ENCODE measurements at regions not wholly inside any gene's neighbourhood (a gene's known extent, or its start where the extent isn't known, plus 50 kb on each side); places are given as distances from the start of the nearest gene placed in this dataset.

DNA sequence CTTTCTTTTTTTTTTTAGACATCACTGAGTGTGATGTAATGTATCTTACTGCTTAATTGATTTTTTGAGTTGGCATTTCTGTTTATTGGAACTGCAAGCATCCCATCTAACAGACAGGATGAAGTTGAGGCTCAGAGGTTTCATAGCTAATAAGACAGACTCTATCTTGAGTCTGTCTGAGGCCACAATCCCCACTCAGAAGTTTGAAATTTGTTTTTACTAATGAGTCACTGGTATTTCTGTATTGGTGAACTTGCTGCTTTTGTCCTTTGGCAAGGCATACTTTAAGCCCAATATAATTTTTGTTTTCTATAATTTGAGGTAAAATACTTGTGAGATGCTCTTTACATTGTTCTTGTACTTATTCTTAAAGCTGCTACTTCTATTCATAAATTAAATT, 491.2 kb downstream of the PSAT1 start:
- no peak for DNase-seq

DNA sequence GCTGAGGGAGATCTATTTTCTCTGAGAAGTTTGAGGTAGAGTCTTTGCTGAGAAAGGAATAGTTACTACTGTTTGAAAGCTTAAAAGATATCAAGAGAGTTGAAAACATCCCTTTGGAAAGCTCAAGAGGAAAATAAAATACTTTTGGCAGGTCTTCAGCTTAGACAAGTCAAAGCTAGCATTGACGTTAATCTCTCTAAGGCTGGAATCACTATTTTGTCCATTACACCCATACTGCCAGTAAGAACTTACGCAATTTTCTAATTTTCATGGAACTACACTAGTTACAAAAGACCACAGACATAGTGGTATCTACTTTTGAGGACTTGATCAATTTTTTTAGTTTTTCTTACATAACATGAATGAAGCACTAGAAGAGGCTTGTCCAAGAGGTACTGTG, 494.9 kb downstream of the PSAT1 start:
- no peak for DNase-seq

DNA sequence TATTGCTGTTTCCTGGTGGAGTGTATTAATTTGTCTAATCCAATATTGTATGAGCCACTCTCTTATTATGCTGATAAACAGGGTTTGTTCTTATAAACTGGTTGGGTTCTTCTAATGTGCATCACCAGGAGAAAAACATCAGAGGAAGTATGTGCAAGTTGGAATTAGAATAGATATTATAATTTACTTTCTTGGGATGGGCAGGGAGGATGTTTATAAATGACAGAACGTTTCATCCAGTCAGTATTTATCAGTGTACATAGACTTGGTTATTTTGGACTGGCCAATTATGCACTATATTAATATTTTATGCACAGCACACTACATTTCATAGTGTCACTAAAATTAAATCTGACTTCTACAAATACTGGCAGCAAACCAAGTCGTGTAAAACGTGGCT, 495.8 kb downstream of the PSAT1 start:
- no peak for DNase-seq

DNA sequence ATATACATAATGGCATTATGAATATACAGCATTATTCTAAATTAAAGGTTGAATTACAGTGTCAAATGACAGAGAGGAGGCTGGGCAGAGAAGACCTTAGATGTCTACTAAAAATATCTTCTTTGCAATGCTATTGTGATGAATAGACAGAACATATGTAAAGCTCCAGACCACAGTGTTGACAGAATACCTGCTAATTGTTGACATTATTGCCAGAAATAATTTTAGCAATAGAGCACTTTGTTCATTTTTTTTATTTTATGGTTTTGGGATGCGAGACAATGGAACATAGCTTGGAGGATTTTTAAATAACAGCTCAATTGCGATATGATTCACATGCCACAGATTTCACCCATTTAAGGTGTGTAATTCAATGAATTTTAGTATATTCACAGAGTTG, 508.8 kb downstream of the PSAT1 start:
- no peak for DNase-seq

DNA sequence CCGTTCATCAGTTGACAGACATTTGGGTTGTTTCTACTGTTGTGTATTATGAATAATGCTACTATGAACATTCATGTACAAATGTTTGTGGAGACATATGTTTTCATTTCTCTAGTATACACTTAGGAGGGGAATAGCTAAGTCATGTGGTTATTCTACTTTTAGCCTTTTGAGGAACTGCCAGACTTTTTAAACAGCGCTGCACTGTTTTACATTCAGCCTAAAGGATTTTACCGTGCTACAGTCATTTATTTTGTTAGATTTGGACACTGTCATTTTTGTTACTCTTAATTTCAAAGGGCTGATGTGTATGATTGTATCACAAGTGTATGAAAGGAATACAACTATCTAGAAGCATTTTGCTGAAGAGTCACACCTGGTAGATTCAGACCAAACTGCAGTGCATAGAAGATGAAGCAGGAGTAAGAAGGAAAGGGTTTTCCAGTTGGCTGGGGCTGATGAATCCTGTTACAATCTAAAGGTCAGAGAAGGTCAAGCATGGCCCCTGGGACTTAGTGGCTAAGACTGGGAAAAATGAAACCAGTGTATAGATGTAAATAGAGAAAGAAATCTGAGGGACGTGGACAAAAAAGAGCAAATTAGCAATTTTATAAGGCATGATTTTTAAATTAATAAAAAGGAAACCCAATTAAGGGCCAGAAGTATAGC, 509.7 kb downstream of the PSAT1 start:
- DNase-seq: no peak

DNA sequence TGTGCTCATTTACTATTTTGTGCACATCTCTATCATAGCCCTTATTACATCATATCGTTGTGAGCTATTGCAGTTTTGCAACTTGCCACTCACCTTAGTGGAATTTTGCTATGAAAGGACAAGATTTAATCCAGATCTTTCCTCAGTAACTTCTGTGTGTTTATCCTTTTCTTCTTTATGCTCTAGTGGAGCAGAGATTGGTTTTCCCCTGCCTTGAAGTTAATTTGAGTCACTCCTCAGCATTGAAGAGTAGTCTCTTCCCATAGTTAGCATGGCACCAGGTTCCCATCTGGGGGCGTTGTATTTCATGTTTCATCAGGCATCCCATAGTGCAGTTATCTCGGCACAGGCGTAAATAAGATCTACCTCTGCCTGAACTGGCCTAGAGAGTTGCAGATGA, 510.4 kb downstream of the PSAT1 start:
- no peak for DNase-seq

DNA sequence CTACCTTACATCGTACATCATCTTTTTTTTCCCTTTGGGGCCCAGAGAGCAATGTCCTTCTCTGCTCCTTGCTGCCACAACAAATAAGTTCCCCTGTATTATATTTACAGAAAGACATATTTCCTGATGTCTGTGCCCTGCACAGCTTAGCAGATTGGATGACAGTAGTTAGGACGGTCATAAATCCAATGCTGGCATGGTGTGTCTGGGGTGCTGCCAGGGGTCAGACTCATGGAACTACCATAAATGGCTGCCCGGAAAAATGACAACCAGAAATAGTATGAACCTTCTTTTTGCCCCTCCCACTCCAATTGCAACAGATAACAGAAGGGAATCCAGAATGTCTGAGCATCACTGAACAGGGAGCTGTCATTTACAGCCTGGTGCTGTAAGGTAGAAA, 511.1 kb downstream of the PSAT1 start:
- no peak for DNase-seq

DNA sequence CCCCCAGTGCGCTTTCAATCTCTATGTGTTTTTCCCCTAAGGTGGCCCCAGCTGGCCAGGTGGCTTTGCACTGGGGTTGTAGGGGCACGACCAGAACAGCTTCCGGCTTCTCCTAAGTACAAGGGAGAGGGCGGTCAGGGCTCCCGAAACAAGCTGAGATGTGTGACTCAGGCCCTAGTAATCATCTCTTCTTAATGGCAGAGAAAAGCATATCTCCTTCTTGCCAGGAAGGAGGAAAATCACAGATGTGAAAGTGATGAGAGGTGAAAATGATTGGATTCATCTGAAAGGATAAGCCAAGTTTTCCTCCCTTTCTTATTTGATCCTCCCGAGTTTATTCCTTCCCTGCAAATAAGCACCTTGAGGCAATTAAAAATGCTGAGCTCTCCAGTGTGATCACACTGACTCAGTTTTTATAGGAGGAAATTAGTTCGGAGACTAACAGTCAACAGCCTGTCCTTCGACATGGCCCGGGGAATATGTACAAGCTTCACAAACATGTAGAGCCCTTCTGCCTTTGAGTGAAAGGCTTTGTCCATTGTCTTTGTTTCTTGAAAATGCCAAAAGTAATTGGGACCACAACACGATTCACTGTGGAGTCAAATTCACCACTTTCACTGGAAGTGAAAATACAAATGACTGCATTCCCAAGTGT, 514.8 kb downstream of the PSAT1 start:
- no peak for DNase-seq

DNA sequence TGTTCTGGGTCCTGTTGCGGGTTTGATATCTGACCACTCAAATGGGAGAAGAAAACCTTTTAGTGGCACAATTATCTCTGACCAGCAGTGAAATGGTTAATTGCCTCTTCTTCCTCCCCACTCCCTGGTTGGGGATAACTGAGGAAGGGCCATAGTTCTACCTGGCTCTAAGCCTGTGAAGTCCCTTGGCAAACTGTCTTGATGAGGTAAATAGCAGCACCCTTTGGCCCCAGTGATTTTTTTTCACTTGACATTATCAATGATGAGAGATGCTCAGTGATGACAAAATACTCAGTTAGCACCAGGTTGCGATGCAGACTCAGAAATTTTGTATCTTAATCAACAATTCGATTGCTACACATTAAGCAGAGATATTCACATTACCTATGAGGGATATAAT, 515.7 kb downstream of the PSAT1 start:
- DNase-seq: no peak

DNA sequence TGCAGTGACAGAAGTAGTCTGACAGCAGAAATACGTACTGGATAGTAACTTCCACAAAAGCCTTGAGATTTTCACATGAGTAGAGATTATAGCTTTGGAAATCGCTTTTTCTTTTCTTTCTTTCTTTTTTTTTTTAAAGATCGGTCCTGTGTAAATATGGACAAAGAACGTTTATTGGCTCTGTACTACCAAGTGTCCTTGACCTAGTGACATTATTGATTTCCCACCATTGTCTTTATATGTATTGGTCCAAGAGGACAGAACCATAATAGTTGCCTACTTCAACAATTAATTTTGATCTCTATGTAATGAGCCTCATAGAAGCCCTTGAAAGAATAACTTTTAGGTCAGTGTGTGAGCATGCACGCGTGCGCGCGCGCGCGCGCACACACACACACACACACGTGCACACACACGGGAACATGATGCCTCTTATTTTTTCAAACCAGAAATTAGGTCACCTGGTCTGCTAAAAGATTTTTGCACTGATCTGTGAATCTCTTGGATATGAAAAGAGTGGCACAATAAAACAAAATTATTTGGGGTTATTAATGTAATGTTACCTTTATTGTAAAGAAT, 516.8 kb downstream of the PSAT1 start:
- no peak for DNase-seq

DNA sequence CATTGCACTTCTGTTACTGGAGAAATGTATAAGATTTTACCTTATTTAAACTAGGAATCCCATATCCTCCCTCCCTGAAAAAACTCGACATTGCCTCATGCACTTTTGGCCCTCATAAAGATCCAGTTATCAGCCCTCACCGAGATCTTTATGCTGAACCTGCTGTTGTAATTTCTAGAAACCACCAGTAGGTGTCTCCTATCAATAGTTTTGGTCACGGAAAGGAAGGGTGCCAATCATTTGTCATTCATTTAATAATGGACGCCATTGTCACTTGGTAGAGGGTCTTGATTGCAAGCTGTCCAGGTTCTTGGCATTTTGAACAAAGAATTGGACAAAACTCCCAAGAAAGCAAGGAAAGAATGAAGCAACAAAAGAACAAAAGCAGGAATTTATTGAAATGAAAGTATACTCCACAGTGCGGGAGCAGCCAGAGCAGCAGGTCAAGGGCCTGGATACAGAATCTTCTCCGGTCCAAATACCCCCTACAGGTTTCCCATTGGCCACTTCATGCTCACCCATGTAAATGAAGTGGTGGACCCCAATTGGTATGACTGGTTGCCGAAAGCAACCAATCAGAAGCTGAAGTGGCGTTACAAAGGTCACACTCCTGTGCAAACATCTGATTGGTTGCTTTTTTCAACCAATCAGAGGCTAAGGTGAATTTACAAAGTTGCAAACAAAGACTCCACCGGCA, 524.3 kb downstream of the PSAT1 start:
- peak in 2 of 51 donors; percentile 7 to 20 for DNase-seq

DNA sequence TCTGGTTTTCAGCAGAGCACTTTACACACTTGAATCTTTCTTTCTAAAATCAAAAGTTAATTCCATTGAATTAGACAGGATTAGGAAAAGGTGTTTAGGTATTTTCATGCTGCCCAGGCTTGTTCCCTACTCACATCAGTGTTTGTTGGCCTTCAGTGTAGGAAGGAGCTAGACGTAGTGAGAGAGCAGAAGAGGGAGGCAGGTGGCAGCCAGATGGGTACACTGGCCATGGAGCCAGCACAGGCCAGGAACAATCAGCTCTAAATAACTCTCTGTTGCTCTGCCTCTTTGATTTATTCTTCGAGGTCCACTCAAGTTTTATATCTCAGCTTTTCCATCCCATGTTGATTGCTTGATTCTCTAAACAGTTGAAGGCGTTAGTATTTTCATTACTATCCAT, 529.6 kb downstream of the PSAT1 start:
- no peak for DNase-seq

DNA sequence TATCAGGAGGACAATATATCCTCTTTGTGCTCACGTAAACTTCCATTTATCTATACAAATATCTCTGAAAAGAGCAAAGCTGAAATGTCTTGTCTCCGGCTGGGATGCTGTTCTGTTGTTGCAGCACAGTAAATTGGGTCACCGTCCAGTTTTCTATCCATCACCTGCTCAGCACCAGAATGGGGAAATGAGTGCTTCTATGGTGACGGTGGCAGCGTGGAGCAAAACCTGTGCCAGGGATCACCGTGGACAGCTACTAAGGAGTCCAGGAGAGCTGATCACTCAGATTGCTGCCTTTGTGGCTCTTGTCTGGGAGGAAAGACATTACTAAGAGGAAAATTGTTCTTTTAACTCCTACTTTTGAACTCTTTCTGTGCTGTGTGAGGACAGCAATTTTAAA, 531.6 kb downstream of the PSAT1 start:
- peak in 2 of 51 donors; percentile 1 to 18 for DNase-seq

DNA sequence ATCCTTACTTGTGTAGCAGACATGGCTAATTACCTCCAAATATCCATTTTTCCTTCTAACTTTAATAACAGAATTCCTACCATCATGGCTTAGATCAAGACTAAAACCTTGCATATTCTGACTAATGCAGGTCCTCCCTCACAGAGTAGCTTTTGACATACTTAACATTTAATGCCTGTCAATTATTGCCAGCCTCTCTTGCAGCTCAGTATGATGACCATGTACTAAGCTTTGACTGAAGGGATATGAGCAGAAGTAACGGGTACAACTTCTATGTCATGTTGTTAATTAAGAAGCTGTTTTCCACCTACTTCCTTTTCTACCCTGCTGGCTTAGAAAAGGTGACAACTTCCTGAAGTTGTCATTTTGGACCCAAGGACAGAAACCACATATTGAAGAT, 533.4 kb downstream of the PSAT1 start:
- DNase-seq: no peak

DNA sequence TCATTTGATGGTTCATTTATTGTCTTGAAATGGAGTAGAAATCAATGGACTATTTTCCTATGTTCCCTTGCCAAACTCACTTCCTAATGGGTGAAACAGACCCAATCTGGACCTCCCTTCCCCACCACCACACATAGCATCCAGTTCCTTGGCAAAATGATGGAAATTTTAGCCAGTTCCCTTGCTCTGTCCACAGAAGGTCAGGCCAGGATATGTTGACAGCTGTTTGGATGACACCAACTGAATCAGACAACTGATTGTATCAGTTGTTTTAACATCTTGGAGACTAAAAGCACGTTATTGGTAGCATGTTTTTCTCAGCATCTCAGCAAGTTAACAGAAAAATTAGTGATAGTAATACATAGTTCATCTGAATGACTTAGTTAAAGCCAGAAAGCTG, 534.8 kb downstream of the PSAT1 start:
- no peak for DNase-seq

DNA sequence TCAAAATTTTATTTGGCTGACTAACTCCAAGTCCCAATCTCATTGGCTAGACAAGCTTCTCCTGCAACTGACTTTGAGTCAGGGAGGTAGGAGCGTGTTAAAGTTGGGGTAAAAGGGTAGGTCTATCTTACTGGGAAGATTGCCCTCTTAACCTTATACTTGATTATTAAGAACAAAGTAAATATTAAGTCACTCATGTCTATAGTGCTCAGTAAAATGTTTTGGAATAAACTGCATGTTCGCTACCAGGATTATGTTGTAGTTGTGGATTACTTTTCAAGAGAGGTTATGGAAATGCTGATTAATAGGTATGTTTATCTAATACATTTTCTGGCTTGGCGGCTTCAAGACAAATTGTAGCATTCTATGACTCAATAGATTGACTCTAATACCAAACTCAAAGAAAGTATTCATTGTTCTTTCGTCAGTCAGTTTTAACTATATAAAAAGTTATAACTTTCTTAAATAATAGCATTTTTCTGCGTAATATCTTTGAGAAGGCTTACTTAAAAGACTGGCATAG, 539.1 kb downstream of the PSAT1 start:
- DNase-seq: no peak

DNA sequence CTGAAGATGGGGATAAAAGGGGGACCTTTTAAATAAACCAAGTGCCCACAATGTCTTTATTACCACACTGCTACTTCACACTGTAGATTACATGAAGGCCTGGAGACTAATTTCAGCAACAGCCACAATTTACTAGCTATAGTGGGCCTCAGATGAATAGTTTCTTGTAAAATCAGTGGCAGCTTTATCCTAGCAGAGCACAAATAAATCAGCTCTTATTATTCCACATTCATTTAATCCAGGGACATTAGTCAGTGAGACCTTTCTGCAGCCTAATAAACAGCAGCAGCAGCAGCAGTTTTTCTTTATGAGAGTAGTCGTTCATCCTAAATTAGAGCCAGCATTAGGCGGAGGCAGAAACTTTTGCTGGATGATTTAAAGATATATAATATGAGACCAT, 542.3 kb downstream of the PSAT1 start:
- no peak for DNase-seq

DNA sequence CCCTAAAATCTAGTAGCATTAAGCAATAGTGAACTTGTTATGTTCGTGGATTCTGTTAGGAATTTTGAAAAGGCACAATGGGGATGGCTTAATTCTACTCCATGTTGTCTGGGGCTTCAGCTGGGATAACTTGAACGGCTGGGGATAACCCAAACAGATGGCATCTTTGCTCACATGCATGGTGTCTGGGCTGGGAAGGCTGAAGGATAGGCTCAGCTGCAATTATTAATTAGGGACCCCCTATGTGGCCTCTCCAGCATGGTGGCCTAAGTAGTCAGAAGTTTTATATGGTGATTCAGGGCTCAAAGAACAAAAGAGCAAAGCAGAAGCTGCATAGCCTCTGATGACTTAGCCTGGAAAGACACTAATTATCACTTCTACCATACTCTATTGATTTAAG, 551.1 kb downstream of the PSAT1 start:
- no peak for DNase-seq

DNA sequence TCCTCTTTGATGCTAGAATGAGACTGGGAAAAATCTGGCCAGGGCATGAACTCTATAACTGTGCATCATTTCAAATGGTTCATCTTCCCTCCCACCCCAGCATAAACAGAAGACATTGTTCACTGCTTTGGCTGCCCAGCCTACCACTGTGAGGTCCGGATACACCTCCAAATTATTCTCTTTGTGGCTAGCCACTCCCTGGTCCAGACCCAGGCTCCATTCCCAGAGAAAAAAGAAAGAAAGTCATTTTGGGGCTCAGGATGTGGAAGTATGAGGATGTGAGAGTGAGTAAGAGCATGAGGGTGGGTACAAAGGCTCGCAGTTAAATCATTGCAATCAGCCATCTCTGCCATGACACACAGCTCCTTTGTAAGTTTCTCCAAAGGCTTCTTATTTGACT, 559.2 kb downstream of the PSAT1 start:
- no peak for DNase-seq

DNA sequence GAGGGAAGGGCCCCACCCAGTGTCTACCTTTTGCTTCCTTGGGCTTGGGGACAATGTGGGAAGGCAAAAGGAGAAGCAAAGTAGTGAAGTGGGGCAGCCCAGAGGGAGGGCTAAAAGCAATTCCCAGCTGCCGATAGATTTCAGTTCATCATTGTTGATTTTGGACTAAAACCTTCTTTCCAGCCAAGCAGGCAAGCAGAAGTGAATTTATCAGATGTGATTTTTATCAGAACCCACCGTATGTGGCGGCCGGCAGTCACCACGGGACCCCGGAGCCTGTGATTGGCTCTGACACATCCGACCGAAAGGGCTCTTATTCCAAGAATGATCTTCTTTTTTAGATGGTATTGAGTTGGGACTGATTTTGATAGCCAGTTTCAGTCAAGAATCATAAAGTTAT, 559.9 kb downstream of the PSAT1 start:
- no peak for DNase-seq

DNA sequence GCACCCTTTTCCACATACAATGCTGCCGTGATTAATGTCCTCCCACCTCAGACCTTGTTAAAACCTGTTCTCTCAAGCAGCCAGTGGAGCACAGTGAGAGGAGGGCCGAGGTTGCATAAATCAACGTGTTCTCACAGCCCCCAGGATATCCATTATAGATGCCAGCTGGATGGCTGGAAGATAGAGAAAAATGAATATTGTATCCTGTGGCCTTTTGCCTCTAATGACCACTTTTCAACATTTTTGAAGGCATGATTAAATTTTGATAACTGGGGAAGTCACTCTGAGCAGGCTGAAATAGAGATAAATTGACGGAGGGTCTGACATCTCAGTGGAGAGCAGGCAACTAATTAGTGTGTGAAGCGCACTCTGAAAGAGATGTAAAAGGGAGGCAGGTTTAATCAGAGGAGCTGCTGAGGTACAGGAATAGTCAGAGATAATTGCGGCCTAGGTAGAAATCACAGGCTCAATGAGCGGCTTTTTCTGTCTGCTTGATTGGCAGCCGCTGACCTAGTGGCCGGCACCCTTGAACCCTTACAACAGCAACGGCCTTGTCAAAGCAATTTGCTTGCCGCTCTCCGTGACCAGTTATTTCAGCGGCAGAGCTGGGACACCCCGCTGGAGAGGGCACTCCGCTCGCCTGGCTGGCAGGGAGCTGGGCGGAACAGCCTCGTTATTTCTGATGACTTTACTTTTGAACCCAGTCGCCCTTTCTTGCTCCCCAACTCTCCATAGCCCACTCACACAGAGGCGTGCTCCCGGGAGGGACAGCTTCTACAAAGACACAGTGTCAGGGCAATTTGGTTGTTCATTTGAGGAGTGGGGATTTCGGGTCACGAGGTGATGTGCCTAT, 560.7 kb downstream of the PSAT1 start:
- DNase-seq: no peak

DNA sequence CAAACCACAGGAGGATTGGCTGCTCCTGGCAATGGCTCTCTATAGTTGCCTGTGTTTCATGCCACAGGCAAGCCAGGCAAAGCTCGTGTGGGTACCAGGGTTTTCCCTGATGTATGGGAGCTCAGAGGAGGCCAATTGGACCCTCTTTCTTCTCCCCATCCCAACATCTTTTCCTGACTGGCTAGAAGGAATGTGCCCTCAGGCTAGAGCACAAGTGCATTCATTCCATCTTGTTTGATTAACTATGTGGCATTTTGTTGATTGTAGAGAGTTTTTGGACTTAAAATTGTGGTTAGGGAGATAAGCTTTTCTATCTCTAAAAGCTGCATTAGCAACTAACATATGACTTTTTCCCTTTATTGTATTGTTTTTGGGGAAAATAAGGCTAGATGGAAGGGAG, 561.3 kb downstream of the PSAT1 start:
- no peak for DNase-seq
